HCT116 (cell line): ENCODE measurements at regions not wholly inside any gene's neighbourhood (a gene's known extent, or its start where the extent isn't known, plus 50 kb on each side); places are given as distances from the start of the nearest gene placed in this dataset.

Experiments
- CTCF ChIP-seq, 3 experiments: fragments of 200-600 bp in 1 of 3; sonication (generic) in 1 of 3; IDR thresholded peaks in 2 of 3; conservative IDR thresholded peaks in 1 of 3; 2 replicates each; pipeline ENCODE4 v1.5.1; 2012 to 2017; ENCODE audit warnings: low read depth in 2 of 3, low read length in 2 of 3, antibody characterized with exemption in 1 of 3, borderline replicate concordance in 1 of 3, control low read depth in 1 of 3, mild to moderate bottlenecking in 1 of 3, mixed read lengths in 1 of 3, mixed run types in 1 of 3, moderate library complexity in 1 of 3; ENCODE audit not compliant: insufficient read depth in 1 of 3
- EGR1 ChIP-seq: IDR thresholded peaks from 2 replicates; pipeline ENCODE4 v1.6.1; 2012; ENCODE audit warnings: low read depth
- EZH2 ChIP-seq: fragments of 200-600 bp; sonication (generic); IDR thresholded peaks from 2 replicates; pipeline ENCODE4 v1.6.1; 2017; ENCODE audit warnings: antibody characterized with exemption, mixed run types
- SIN3A ChIP-seq: IDR thresholded peaks from 2 replicates; pipeline ENCODE4 v1.6.1; 2012; ENCODE audit warnings: low read depth

- TF ChIP-seq SIN3A = no peak
- no peak for TF ChIP-seq EZH2
- no peak for TF ChIP-seq CTCF (IDR thresholded peaks at IDR 0.05 in 2 of 3, conservative IDR thresholded peaks at IDR 0.05 in 1 of 3; ENCODE audit: borderline replicate concordance in 1 of 3, insufficient read depth in 1 of 3, low read depth in 2 of 3, low read length in 2 of 3)
- no peak for TF ChIP-seq EGR1
Observed at GRCh38 chr13:47747901-47748300, 253.2 kb downstream of the SUCLA2 start.
